Activated T-helper 1 cell treated with anti-CD3 and anti-CD28 coated beads, Interleukin-2, amount 50 U/mL, for 16 hours (primary cell): ENCODE measurements at regions not wholly inside any gene's neighbourhood (a gene's known extent, or its start where the extent isn't known, plus 50 kb on each side); places are given as distances from the start of the nearest gene placed in this dataset.
"Not testable (repeated sequence)": the region's sequence is repeated elsewhere in the genome, so short reads cannot be mapped to it uniquely, and the experiment has no call there.

ENCODE experiments used
- DNase-seq, 2 donors: peaks; one replicate each; pipeline ENCODE4 v3.0.0-alpha.2; 2020; ENCODE audit warnings: low read depth in 1 of 2, low spot score in 1 of 2

DNA sequence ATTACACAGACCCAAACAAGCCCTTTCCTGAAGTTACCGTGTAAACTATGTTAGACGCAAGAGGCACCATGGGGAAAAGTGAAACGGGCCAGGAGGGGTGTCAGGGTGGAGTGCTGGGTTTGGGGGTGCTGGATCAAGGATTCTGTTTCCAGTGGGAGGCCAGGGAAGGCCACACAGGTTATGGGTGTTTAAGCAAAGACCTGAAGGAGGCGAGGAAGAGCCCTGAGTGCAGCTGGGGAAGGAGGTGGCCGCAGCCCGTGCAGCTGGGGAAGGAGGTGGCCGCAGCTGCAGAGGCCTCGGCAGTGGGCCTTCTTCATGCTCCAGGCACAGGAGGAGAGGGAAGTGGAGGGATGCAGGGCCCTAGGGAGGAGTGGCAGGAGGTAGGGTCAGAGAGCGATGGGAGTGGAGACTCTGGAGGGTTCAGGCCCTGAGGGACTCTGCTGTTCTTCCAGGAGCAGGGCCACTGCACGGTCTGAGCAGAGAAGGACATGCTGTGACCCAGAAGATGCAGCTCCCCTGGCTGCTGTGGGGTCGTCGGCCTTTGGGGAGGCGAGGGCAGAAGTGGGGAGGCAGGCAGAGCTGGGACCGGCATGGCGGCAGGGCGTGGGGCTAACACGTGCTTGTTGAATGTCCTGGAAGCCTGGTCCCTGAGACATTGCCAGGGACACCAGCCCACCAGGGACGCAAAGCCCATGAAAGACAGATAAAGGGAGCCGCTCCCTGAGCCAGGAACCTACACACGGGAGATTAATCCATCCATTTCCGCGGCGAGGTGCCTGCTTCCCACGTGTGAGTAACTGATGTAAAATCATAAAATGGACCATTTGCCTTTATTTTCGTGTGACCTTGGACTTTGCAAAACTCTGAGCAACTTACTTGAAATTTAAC, 1049.1 kb downstream of the BRD1 start:
- DNase-seq = no peak

DNA sequence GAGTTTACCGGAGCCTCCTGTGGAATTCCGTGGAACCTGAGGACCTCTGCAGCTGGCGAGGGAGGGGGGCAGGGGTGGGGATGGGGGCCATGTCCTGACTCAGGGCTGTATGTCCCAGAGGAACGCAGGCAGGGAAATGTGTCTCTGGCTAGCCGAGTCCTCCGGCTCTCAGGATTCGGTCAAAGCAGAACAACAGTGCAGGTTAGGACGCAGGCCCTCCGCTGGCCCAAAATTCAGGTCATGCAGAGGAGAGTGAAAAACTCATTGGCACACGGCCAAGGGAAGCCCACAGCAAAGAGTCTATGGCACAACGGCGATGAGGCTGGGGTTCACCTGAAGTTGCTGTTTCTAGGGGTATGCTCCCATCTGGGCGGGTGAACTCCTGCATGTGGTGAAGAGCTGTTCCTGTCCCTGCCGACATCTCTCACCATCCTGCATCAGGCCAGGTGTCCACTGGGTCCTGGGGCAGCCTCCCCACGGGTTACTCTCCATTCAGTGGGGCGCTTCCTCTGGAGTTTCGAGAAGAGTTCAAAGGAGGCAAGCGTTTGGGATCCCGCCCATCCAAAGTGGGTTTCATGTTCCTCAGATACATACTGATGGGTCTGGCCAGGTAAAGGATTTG, 1055.3 kb downstream of the BRD1 start:
- DNase-seq = no peak

DNA sequence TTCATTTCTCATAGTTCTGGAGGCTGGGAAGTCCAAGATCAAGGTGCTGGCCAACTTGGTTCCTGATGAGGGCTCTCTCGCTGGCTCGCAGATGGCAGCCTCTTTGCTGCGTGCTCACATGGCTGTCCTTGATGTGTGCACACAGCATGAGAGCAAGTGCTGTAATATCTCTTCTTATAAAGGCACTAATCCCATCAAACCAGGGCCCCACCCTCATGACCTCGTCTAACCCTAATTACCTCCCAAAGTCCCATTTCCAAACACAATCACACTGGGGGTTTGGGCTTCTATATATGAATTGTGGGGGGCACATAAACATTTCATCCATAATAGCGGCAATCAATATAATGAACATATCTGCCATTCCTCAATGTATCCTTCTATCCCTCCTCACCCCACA, 1062.1 kb downstream of the BRD1 start:
- DNase-seq = no peak

DNA sequence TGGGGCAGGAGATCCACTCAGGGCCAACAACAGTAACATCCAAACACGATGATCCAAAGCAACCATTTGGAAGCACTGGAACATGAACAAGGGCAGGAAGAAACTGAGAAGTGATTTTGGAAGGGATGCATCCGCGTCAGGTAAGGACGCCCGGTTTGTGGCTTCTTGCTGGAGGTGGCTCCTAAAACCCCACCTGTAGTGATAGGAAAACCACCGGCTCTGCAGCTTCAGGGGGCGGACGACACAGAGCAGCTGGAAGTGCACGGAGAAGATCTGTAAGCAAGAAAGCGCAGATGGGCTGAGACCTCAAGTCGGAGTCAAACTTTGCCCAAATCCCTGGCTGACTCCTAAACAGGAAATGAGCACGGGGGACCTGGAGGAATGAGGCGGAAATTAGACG, 1066.1 kb downstream of the BRD1 start:
- DNase-seq = no peak

DNA sequence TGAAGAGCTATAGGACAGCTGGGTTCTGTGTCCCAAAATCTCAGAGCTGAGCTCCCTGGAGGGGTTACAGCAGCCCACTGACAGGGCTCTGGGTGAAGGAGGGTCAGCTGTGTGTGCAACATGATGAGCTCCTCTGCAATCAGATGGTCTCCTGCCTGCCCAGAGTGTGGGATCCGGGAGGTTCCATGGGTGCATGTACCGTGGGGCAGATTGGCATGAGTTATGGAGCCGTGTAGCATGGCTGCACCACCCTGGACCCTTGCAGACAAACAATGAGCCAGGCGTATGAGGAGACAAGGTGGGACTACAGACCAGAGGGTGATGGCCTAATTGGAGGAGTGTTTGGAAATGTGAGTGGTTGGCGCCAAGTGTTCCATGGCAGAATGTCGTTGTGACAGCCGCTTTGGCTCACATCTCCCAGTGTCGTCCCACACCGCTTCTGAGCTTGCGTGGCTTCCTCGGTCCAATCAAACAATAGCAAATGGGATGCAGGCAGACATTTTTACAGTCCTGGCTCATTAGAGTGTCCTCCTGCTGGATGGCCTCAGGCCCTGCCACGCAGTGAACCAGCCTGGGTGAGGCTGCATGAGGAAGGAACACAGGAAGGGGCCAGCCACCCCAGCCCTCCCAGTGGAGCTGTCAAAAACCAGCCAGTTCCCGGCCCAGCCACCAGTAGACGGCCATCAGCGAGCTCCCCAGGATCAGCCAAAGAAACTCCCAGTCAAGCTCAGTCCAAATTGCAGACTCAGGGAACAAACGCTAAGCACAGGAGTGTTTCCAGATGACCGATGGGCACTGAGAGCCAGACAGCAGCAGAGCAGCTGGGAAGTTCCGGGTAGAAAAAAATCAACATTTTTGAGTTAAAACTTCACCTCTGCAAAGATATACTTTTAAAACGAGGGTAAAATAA, 1066.9 kb downstream of the BRD1 start:
- DNase-seq = no peak

DNA sequence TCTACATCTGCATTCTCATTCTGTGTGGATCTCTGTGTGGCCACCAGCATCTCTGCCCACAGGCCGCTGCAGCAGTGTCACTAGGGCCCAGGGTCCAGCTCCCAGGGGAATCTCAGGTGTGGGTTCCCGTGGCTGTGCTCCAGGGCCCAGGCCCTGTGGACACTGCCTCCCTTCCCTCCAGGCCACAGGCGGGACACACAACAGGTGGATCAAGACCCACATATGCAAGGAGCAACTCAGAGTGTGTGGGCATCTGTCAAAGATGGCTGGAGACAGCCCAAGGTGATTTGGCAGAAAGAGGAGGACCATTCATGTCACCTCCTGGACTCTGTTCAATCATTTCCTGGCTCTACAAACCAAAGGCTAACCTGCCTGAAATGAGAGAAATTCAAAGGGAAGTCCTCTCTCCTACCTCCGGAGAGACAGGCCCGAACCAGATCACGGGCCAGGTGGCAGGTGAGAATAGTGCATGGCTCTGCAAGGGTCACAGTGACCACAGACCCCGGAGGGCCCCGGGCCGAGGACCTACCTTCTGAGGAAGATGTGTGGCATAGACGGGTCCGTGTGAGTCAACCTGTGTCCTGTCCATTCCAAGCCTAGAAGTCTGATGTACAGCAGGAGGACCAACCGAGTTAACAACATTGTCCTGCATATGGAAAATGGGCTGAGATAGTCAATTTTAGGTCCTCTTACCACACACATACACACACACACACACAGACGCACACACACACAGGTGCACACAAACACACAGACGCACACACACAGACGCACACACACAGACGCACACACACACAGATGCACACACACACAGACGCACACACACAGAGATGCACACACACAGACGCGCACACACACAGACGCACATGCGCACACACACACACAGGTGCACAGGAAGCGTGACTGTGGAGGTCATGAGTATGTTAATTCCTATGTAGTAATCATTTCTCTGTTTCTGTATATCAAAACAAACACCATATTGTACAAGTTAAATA, 1068.5 kb downstream of the BRD1 start:
- DNase-seq = no peak

DNA sequence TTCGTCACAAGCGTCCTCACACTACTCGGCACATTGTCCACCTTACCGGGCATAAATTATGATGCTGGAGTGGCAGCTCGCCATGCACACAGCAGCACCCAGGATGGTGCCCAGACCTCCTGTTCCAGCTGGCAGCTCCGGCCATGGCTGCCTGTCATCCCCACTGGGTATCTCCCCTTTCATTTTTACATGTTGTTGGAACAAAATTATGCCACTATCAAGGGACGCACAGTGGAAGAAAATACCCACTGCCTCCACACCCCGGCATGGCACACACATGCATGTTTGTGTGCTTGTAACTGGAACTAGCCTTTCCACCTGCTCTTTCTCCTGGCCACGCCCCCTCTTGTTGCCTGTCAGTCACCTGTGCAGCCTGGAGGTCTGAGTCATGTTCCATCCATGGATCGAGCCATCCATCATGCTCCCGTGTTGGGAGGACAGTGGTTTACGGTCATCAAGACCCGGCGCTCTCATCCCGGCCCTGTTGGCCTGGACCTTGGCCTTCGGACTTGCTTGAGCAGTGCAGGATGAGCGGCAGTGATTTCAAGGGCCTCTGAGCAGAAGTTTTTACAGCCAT, 1069.6 kb downstream of the BRD1 start:
- DNase-seq = no peak

DNA sequence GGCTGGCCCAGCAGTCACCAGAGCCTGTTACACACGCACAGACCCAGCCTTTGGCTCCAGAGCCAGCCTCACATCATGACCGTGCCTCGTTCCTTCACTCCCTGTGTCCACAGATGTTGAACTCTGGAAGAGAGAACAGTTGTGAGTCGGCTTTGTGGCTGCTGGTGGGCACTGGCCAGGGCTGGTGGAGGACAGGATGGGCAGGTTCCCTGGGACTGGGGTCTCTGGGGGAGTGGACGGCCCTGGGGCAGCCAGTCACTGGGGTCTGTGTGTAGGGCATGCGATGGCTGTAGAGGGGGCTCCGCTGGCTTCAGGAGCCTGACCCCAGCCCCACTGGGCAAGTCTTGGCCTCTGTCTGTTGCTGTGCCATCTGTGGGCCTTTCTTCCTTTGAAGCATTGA, 1070.1 kb downstream of the BRD1 start:
- DNase-seq = no peak

DNA sequence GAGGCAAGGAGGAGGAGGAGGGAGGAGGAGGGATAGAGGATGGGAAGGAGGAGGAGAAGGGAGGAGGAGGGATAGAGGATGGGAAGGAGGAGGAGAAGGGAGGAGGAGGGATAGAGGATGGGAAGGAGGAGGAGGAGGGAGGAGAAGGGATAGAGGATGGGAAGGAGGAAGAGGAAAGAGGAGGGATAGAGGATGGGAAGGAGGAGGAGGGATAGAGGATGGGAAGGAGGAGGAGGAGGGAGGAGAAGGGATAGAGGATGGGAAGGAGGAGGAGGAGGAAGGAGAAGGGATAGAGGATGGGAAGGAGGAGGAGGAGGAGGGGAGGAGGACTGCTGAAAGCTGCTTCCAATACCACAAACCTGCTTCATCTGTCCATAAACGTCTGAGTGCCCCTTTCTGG, 1070.5 kb downstream of the BRD1 start:
- DNase-seq = not testable (repeated sequence)

DNA sequence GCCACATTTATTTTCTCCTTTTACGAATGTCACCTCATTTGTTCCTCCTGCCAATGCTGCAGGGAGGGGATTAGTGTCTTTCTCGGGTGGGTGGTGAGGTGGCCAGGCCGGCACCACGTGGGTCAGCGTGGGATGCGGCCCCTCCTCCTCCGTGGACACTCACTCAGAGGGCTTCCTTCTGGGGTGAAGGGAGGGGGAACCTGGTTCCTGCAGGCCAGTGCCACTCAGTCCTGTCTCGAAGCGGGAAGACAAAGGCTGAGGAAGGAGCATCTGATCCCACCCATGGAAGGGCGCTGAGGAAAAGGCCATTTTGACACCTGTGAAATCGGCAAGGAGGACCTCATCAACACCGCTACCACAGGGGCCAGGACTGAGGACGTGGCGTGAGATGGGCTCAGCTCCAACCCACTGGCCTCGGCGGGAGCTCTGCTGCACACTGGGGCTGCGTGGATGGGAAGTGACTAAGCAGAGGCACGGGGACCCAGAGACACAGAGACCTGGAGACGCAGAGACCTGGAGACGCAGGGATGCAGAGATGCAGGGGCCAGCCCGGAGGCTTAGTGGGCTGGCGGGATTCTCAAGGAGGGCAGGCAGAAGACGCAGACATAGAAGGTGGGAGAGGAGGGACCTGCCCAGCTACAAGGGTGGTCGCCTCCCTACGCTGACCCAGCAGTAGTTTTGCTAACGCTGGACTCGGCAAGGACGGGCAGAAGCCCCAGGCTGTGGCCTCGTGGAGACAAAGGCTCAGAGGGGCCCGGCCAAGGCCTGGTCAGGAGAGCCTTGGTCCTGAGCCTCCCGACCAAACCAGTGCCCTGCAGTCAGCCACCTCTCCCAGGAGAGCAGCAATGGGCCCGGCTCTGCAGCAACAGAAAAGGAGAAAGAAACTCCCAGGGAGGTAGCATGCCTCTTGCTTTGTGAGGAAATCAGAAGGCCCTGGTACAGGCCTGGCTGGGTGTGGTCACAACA, 1071.2 kb downstream of the BRD1 start:
- DNase-seq = no peak

DNA sequence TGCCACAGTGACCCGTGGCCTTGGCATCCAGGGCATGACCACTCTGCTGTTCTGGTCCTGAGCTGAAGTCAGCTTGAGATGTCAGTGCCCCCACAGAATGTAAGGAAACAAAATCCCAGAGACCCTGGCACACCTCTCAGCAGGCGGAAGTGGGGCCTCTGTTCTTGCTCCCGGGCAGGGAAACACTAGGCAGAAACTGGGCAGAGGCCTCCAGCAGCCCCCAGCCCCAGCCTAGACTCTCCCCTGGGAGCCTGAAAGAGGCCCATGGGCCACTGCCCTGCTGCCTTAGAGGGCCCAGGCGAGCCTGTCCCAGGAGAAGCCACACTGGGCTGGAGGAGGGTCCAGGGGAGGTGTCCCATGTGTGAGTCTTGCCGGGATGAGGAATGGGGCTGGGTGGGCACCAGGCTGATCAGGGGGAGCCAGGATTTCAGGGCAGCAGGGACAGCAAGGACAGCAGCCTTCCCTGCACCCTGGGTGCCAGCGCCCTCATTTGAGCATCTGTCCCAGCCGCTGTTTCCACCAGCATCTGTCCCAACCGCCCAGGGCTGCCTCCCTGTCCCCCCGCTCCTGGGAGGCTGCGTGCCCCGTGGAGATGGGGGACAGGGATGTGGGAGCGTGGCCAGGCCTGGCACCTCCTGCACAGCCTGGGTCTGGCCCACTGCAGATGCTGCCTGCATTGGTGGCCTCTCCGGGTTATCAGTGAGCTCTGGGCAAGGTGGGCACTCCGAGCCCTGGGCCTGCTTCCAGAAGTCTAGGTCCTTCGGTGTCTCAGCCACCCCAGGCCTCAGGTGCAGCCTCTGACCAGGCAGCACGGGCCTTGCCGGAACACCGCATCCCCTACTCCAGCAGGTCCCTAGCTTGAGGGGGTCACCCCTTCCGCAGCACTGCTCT, 1072.4 kb downstream of the BRD1 start:
- no peak for DNase-seq

DNA sequence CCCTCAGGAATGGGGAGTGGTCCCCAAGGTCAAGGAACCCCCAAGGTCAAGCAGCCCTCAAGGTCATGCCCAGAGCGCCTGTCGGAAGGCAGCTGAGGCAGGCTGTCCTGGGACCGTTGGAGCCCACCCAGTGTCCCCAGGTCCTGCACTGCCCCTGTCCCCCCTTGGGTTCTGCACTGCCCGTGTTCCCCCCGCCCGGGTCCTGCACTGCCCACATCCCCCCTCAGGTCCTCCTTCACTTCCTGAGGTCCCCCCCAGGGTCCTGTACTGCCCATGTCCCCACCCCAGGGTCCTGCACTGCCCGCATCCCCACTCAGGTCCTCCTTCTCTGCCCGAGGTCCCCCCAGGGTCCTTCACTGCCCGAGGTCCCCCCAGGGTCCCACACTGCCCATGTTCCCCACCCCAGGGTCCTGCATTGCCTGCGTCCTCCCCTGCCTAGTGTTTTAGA, 1073.0 kb downstream of the BRD1 start:
- no peak for DNase-seq

DNA sequence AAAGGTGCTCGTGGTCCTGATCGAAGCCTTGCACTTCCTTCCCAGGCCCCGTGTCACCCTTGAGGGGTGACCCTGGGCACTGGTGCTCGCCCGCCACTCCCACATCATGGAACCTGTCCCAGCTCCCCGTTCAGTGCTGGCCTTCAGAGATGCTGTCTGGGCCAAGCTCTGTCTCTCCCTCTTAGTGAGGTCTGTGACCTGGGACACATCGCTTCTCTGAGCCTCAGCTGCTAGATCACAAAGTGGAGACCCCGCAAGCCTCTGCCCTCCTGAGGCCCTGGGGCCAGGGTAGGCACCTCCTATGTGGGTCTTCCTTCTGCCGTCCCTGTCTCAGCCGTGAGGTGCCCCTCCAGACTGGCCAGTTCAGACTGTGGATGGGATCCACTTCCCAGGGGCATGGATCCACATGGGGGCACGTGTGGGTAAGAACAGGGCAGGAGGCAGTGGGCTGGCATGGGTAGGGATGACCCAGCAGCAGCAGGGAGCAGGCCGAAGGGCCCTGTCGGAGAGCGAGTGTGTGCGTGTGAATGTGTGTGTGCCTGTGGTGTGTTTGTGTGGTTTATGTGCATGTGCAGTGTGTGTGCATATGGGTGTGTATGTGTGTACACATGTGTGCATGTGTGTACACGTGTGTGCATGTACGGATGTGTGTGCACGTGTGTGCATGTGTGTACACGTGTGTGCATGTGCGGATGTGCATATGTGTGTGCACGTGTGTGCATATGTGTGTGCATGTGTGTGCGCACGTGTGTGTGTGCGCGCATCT, 1073.7 kb downstream of the BRD1 start:
- no peak for DNase-seq

DNA sequence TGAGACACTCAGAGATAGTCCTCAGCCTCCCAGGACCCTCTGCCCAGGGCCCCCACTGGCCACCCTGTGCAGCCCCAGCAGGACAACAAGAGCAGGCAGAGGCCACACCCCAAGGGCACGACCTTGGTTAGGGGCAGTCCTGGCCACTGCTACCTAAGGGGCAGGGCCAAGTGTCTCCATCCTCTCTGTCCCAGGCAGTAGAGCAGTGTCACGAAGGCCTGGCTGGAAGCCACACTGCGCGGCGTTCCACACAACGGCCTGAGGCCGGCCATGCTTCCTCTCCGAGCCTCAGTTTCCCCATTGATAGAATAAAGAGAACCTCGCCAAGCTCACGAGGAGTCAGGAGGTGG, 1074.3 kb downstream of the BRD1 start:
- DNase-seq = no peak

DNA sequence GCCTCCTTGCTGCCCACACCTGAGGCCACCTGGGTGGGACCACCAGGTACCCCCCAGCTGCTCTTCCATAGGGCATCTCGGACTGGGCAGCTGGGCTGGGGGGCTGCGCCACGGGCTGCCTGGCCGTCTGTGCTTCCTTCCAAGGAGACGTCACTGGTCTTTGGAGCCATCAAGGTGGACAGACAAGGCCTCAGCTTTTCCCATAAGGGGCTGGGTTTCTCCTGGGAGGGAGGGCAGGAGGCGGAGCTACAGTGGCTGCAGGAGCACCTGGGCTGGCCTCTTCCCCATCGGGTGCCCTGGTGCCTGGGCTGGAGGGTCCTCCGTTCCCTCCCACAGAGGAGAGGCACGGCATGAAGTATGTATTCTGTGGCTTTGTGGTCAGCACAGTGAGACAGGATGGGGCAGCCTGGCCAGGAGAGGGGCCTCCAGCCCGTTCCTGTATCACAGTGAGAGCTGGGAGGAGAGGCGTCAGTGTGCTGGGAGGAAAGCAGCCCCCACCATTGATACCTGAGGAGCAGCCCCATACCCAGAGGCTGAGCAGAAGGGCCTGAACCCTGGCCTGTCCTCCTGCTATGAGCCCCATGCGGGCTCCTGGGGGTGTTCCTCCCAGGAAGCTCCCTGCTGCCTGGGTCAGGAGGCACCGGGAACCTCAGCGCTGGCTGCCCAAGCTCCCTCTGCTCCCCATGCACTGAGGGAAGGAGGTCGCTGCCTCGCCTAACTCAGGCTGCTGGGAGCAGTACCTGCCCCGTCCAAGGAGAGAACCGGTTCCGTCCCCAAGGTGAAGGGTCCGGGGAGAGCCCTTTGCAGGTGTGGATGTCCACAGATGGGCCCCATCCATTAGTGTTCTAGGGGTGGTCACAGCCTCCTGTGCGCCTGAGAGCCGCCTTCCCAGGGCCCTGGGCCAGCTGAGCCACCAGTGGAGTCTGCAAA, 1075.0 kb downstream of the BRD1 start:
- no peak for DNase-seq
